ENCODE measurements at regions not wholly inside any gene's neighbourhood (a gene's known extent, or its start where the extent isn't known, plus 50 kb on each side); places are given as distances from the start of the nearest gene placed in this dataset.

DNA sequence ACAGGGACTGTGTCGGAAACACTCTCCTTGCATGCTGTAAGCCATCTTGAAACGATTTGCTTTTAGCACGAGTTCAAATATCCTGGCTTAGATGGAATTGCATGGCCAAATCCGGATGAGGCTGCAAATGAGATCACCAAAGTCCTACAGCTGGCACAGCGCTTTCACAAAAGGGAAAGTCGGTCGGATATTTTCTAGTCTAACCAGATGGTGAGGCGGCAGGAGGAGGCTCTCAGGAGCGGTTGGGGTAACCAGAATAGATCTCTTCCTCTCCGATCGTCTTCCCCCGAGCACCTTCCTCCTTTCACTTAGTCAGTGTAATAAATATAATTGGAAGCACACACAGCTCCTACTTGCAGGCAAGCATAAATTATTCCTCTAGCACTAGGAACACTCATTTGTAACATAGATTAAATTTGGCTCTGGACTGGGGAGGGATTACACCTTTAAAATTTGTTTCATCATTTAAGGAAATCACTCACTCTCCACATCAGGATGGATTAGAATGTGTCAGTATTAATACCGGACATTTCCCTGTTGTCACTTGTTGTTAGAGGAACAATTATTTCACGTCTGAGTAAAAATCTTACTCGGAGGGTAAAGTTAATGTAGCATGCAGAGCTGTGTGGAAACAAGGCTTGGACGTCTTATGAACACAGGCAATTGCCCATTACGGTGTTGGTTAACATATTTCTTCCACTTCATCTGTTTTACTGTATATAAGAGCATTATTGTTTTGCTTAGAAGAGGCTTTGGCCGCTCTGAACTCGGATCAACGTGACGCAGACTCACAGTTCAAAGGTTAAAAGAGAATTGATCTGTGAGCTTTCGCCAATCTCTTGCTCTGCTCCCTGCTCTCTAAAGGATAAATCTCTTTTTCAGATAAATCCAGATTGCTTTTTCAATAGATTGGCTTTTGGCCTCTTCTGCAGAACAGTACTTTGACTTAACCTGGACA, 857.9 kb downstream of the TYW1 start:
- TF ChIP-seq, protein P1, sequence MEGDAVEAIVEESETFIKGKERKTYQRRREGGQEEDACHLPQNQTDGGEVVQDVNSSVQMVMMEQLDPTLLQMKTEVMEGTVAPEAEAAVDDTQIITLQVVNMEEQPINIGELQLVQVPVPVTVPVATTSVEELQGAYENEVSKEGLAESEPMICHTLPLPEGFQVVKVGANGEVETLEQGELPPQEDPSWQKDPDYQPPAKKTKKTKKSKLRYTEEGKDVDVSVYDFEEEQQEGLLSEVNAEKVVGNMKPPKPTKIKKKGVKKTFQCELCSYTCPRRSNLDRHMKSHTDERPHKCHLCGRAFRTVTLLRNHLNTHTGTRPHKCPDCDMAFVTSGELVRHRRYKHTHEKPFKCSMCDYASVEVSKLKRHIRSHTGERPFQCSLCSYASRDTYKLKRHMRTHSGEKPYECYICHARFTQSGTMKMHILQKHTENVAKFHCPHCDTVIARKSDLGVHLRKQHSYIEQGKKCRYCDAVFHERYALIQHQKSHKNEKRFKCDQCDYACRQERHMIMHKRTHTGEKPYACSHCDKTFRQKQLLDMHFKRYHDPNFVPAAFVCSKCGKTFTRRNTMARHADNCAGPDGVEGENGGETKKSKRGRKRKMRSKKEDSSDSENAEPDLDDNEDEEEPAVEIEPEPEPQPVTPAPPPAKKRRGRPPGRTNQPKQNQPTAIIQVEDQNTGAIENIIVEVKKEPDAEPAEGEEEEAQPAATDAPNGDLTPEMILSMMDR (IDR thresholded peaks at IDR 0.05), result no peak
- no peak for TF ChIP-seq POLR2A (IDR thresholded peaks at IDR 0.05)
